ENCODE measurements at regions not wholly inside any gene's neighbourhood (a gene's known extent, or its start where the extent isn't known, plus 50 kb on each side); places are given as distances from the start of the nearest gene placed in this dataset.
A peak's percentile ranks its signal among the peaks of the same experiment; 100 is the strongest.

DNA sequence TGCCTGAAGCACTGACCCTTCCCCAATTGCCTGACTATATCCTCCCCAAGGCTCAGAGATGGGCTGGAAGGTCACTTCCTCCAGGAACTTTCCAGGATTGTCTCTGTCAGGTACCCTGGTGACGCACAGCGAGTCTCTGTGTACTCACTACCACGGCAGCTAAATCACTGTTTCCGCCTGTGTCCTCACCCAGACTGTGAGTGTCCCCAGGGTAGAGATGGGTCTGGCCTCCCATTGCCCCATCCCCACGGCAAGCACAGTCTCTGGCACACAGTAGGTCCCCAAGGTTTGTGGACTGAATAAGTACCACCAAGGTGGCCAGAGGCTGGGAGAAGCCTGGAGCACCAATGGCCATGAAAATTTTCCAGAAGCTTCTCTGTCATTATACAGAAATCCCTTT lies 93.8 kb upstream of the RUNX3 start:
- H3K9ac ChIP-seq (ENCODE audit: low read length), result no peak overlapping the region
- peak overlapping the region; percentile 30 to 85 for H2BK12ac ChIP-seq (ENCODE audit: low read length in 2 of 2)
- H2AK5ac ChIP-seq (ENCODE audit: low read length, severe bottlenecking), result no peak overlapping the region
- peak overlapping the region; percentile 42 to 47 for H3K4ac ChIP-seq (ENCODE audit: low read depth in 1 of 2, low read length in 2 of 2)
- peak overlapping the region; percentile 64 for H4K91ac ChIP-seq (ENCODE audit: low read length)
- H3K9me3 ChIP-seq (ENCODE audit: control insufficient read depth, low read length), result no peaks in the 10 kb centered on the region
- H3K4me3 ChIP-seq (ENCODE audit: insufficient read depth in 1 of 2, low read depth in 1 of 2, low read length in 2 of 2), result no peak overlapping the region
- H3K23ac ChIP-seq (ENCODE audit: low read length in 2 of 2), result no peak overlapping the region
- DNase-seq, result no peak
- peaks cover 3 to 59% of the 10 kb centered on the region in 2 experiments for H3K27me3 ChIP-seq (ENCODE audit: control insufficient read depth in 1 of 2, insufficient read depth in 1 of 2, low read length in 2 of 2)
- no peaks in the 10 kb centered on the region for H3K36me3 ChIP-seq (ENCODE audit: control insufficient read depth in 1 of 2, insufficient read depth in 2 of 2, low read depth in 1 of 2, low read length in 2 of 2)
- WGBS, result 91% methylated on average over 5 of the region's 5 CpGs
- H3K79me1 ChIP-seq (replicated peaks; ENCODE audit: low read length, poor library complexity, severe bottlenecking), result no peaks in the 10 kb centered on the region
- H2BK5ac ChIP-seq (ENCODE audit: low read depth, low read length, poor library complexity, severe bottlenecking), result no peak overlapping the region
- no peak overlapping the region for H2AFZ ChIP-seq (ENCODE audit: low read depth, low read length)
- H4K8ac ChIP-seq (ENCODE audit: low read length), result peak overlapping the region; percentile 20
- H2BK120ac ChIP-seq (ENCODE audit: low read depth, low read length), result no peak overlapping the region
- H3K14ac ChIP-seq (ENCODE audit: low read length in 2 of 2), result peak overlapping the region in 1 of 2 experiments; percentile 91
- H3K4me1 ChIP-seq (ENCODE audit: control insufficient read depth, insufficient read depth, low read depth, low read length), result peaks cover 30% of the 10 kb centered on the region
- no peak overlapping the region for H3K27ac ChIP-seq (ENCODE audit: low read length, poor library complexity, severe bottlenecking)
- no peak overlapping the region for H3K4me2 ChIP-seq (ENCODE audit: low read length, poor library complexity, severe bottlenecking)
- peak overlapping the region; percentile 60 for H2BK15ac ChIP-seq (ENCODE audit: low read depth, poor library complexity, severe bottlenecking)
- peak overlapping the region; percentile 10 to 75 for H3K18ac ChIP-seq (ENCODE audit: low read depth in 1 of 2, low read length in 2 of 2)

DNA sequence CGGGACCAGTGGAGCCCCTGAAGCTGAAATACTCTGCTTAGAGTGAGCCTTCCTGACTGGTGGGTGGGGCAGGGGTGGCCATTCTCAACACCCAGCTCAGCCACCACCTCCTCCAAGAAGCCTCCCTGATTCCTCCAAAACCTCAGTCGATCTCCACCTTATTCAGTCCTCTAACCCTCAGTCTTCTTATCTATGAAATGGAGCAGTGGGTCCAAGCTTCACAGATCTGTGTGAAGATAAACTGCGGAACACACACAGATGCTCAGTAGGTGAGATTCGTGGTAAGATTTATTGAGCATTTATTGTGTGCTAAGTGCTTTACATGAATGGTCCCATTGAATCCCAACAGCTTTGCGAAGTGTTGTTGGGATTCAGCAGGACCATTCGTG lies 93.1 kb upstream of the RUNX3 start:
- WGBS, result 90% methylated on average over 4 of the region's 6 CpGs
- Histone ChIP-seq H2AK5ac (ENCODE audit: low read length, severe bottlenecking) (no peak overlapping the region), H3K4me2 (ENCODE audit: low read length, poor library complexity, severe bottlenecking) (peak overlapping the region; percentile 20), H3K4ac (ENCODE audit: low read depth in 1 of 2, low read length in 2 of 2) (peak overlapping the region in 1 of 2 experiments; percentile 19), H3K36me3 (ENCODE audit: control insufficient read depth in 1 of 2, insufficient read depth in 2 of 2, low read depth in 1 of 2, low read length in 2 of 2) (no peaks in the 10 kb centered on the region), H3K23ac (ENCODE audit: low read length in 2 of 2) (no peak overlapping the region), H4K8ac (ENCODE audit: low read length) (peak overlapping the region; percentile 64), H2BK15ac (ENCODE audit: low read depth, poor library complexity, severe bottlenecking) (peak overlapping the region; percentile 97), H2BK120ac (ENCODE audit: low read depth, low read length) (no peak overlapping the region), H3K4me3 (ENCODE audit: insufficient read depth in 1 of 2, low read depth in 1 of 2, low read length in 2 of 2) (no peak overlapping the region), H4K91ac (ENCODE audit: low read length) (no peak overlapping the region), H3K9me3 (ENCODE audit: control insufficient read depth, low read length) (no peaks in the 10 kb centered on the region), H3K14ac (ENCODE audit: low read length in 2 of 2) (no peak overlapping the region), H2BK12ac (ENCODE audit: low read length in 2 of 2) (peak overlapping the region in 1 of 2 experiments; percentile 51), H3K4me1 (ENCODE audit: control insufficient read depth, insufficient read depth, low read depth, low read length) (peaks cover 30% of the 10 kb centered on the region), H3K27me3 (ENCODE audit: control insufficient read depth in 1 of 2, insufficient read depth in 1 of 2, low read length in 2 of 2) (peaks cover 3 to 56% of the 10 kb centered on the region in 2 experiments), H2BK5ac (ENCODE audit: low read depth, low read length, poor library complexity, severe bottlenecking) (no peak overlapping the region), H2AFZ (ENCODE audit: low read depth, low read length) (no peak overlapping the region), H3K9ac (ENCODE audit: low read length) (no peak overlapping the region), H3K27ac (ENCODE audit: low read length, poor library complexity, severe bottlenecking) (peak overlapping the region; percentile 24), H3K18ac (ENCODE audit: low read depth in 1 of 2, low read length in 2 of 2) (peak overlapping the region in 1 of 2 experiments; percentile 74), H3K79me1 (replicated peaks; ENCODE audit: low read length, poor library complexity, severe bottlenecking) (no peaks in the 10 kb centered on the region)
- no peak for DNase-seq

DNA sequence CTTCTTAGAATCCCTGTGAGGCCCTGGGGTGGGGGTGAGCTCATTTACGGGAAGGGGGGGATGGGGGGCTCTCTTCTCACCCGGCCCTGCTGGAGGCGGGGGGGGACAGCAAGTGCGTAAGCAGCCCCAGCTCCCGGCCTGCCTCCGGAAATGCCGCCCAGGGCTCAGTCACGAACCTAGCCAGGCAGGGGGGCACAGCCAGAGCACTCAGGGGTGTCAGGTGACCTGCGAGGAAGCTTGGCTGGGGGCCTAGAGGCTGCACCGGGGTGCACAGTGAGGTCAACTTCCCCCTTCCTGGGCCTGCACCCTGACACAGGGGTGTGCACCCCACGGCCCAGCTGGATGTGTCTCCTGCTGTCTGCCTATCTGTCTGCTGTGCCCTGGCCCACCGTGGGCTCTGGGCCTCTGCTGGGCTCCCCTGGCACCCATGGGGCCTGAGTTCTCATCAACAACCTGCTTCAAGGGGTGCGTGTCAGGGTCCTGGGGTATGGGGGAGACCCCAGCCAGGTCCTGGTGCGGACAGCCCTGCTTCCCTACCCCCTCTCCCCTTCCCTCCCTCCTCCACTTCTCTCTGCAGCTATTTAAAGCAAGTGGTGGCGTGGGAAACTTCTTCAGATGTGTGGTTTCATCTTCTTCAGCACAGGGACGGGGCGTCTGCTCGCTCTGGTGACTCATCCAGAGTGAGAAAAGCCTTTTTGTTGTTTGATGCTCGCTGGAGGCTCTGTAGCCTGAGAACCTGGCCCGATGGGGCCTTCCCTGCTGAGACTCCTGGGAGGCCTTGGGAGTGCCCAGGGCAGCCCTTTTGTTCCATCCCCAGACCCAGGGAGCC lies 92.5 kb upstream of the RUNX3 start:
- Histone ChIP-seq H2BK15ac (ENCODE audit: low read depth, poor library complexity, severe bottlenecking) (peak overlapping the region; percentile 97), H3K4me1 (ENCODE audit: control insufficient read depth, insufficient read depth, low read depth, low read length) (peaks cover 33% of the 10 kb centered on the region), H3K4me2 (ENCODE audit: low read length, poor library complexity, severe bottlenecking) (peak overlapping the region; percentile 53), H3K18ac (ENCODE audit: low read depth in 1 of 2, low read length in 2 of 2) (peak overlapping the region; percentile 83 to 88), H4K8ac (ENCODE audit: low read length) (peak overlapping the region; percentile 97), H3K27ac (ENCODE audit: low read length, poor library complexity, severe bottlenecking) (peak overlapping the region; percentile 37), H4K91ac (ENCODE audit: low read length) (peak overlapping the region; percentile 87), H2BK120ac (ENCODE audit: low read depth, low read length) (peak overlapping the region; percentile 9), H3K4ac (ENCODE audit: low read depth in 1 of 2, low read length in 2 of 2) (no peak overlapping the region), H2BK12ac (ENCODE audit: low read length in 2 of 2) (peak overlapping the region; percentile 88 to 96), H3K14ac (ENCODE audit: low read length in 2 of 2) (peak overlapping the region in 1 of 2 experiments; percentile 58), H3K79me1 (replicated peaks; ENCODE audit: low read length, poor library complexity, severe bottlenecking) (no peaks in the 10 kb centered on the region), H3K27me3 (ENCODE audit: control insufficient read depth in 1 of 2, insufficient read depth in 1 of 2, low read length in 2 of 2) (peaks cover 0 to 50% of the 10 kb centered on the region in 2 experiments), H3K36me3 (ENCODE audit: control insufficient read depth in 1 of 2, insufficient read depth in 2 of 2, low read depth in 1 of 2, low read length in 2 of 2) (no peaks in the 10 kb centered on the region), H3K9ac (ENCODE audit: low read length) (no peak overlapping the region), H3K23ac (ENCODE audit: low read length in 2 of 2) (peak overlapping the region in 1 of 2 experiments; percentile 2), H2BK5ac (ENCODE audit: low read depth, low read length, poor library complexity, severe bottlenecking) (no peak overlapping the region), H2AFZ (ENCODE audit: low read depth, low read length) (no peak overlapping the region), H3K9me3 (ENCODE audit: control insufficient read depth, low read length) (no peaks in the 10 kb centered on the region), H3K4me3 (ENCODE audit: insufficient read depth in 1 of 2, low read depth in 1 of 2, low read length in 2 of 2) (no peak overlapping the region), H2AK5ac (ENCODE audit: low read length, severe bottlenecking) (no peak overlapping the region)
- WGBS, result 11% methylated on average over 18 of the region's 20 CpGs
- peak; percentile 100 for DNase-seq

DNA sequence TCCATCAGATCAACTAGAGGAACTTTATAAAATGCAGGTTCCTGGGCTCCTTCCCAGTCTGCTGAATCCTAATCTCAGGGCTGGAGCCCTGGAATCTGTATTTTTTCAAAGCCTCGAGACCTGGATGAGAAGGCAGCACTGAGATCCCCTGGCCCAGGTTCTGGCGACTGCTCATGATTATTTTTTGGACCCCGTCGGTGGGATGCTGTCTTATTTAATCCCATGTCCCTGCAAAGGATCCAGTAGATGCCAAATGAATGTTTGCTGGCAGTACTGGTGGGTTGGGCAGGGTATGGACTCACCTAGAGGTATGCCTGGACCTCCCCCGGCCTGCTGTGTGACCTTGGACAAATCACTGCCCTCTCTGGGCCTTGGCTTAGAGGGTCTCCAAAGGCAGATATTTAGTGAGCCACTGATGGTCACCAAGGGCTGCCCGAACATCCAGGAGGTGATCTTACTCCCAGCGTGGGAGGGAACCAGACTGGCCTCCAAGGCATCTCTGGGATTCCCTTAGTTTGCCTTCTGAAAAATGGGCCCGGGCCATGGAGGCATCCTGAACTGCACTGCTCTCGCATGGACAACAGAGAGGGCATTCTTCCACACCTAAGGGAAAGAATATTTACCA lies 91.6 kb upstream of the RUNX3 start:
- H2BK5ac ChIP-seq (ENCODE audit: low read depth, low read length, poor library complexity, severe bottlenecking), result no peak overlapping the region
- H3K4me2 ChIP-seq (ENCODE audit: low read length, poor library complexity, severe bottlenecking), result no peak overlapping the region
- WGBS, result 87% methylated on average over 9 of the region's 9 CpGs

More for the DNA sequence above, 91.6 kb upstream of the RUNX3 start:
- H3K18ac ChIP-seq (ENCODE audit: low read depth in 1 of 2, low read length in 2 of 2), result peak overlapping the region; percentile 50 to 71
- peak overlapping the region in 1 of 2 experiments; percentile 28 for H3K14ac ChIP-seq (ENCODE audit: low read length in 2 of 2)
- no peak overlapping the region for H3K27ac ChIP-seq (ENCODE audit: low read length, poor library complexity, severe bottlenecking)
- H3K23ac ChIP-seq (ENCODE audit: low read length in 2 of 2), result no peak overlapping the region
- H3K36me3 ChIP-seq (ENCODE audit: control insufficient read depth in 1 of 2, insufficient read depth in 2 of 2, low read depth in 1 of 2, low read length in 2 of 2), result no peaks in the 10 kb centered on the region
- peak overlapping the region; percentile 37 for H2AK5ac ChIP-seq (ENCODE audit: low read length, severe bottlenecking)
- no peak overlapping the region for H3K4me3 ChIP-seq (ENCODE audit: insufficient read depth in 1 of 2, low read depth in 1 of 2, low read length in 2 of 2)
- no peak overlapping the region for H2AFZ ChIP-seq (ENCODE audit: low read depth, low read length)
- no peak for DNase-seq
- peak overlapping the region; percentile 14 for H4K91ac ChIP-seq (ENCODE audit: low read length)
- H2BK15ac ChIP-seq (ENCODE audit: low read depth, poor library complexity, severe bottlenecking), result no peak overlapping the region
- no peaks in the 10 kb centered on the region for H3K79me1 ChIP-seq (replicated peaks; ENCODE audit: low read length, poor library complexity, severe bottlenecking)
- no peak overlapping the region for H3K9ac ChIP-seq (ENCODE audit: low read length)
- peak overlapping the region; percentile 80 to 86 for H2BK12ac ChIP-seq (ENCODE audit: low read length in 2 of 2)
- no peaks in the 10 kb centered on the region for H3K9me3 ChIP-seq (ENCODE audit: control insufficient read depth, low read length)
- H4K8ac ChIP-seq (ENCODE audit: low read length), result no peak overlapping the region
- peaks cover 0 to 47% of the 10 kb centered on the region in 2 experiments for H3K27me3 ChIP-seq (ENCODE audit: control insufficient read depth in 1 of 2, insufficient read depth in 1 of 2, low read length in 2 of 2)
- peak overlapping the region; percentile 9 for H2BK120ac ChIP-seq (ENCODE audit: low read depth, low read length)
- peaks cover 32% of the 10 kb centered on the region for H3K4me1 ChIP-seq (ENCODE audit: control insufficient read depth, insufficient read depth, low read depth, low read length)
- peak overlapping the region; percentile 42 to 72 for H3K4ac ChIP-seq (ENCODE audit: low read depth in 1 of 2, low read length in 2 of 2)

Data from mesenchymal stem cell (in vitro differentiated cells and primary cell).